ENCODE measurements at regions not wholly inside any gene's neighbourhood (a gene's known extent, or its start where the extent isn't known, plus 50 kb on each side); places are given as distances from the start of the nearest gene placed in this dataset.

GRCh38 chr4:187550256-187550950 lies 445.2 kb upstream of the ZFP42 start:
- no peaks in the 10 kb centered on the region for H3K27me3 ChIP-seq (replicated peaks in 1 of 4; ENCODE audit: control extremely low read depth in 1 of 4, control insufficient read depth in 3 of 4, insufficient read depth in 4 of 4, low read length in 3 of 4)
- H3K9ac ChIP-seq (ENCODE audit: low read length) = no peak overlapping the region
- no peak overlapping the region for H3K4me2 ChIP-seq (replicated peaks; ENCODE audit: low read depth, low read length, poor library complexity, severe bottlenecking)
- no peaks in the 10 kb centered on the region for H3K36me3 ChIP-seq (replicated peaks in 1 of 2; ENCODE audit: control extremely low read depth in 1 of 2, control insufficient read depth in 1 of 2, extremely low read depth in 1 of 2, insufficient read depth in 2 of 2, low read length in 1 of 2)
- Mint-ChIP-seq H3K4me1 (no peaks in the 10 kb centered on the region), H3K27me3 (no peaks in the 10 kb centered on the region), H3K27ac (no peak overlapping the region), H3K9me3 (ENCODE audit: insufficient read depth) (peaks cover 8% of the 10 kb centered on the region), H3K4me3 (no peak overlapping the region)
- no peak overlapping the region for H2AFZ ChIP-seq (ENCODE audit: insufficient read depth, low read depth, low read length, poor library complexity, severe bottlenecking)
- ChIA-PET CTCF (no interaction called here), POLR2A (no interaction called here)
- no peak overlapping the region for H3K27ac ChIP-seq (ENCODE audit: low read length in 2 of 2)
- 79% methylated on average over 2 of the region's 5 CpGs for WGBS (ENCODE audit: insufficient coverage)
- no peak for TF ChIP-seq EZH2 (IDR thresholded peaks at IDR 0.05; ENCODE audit: borderline replicate concordance, insufficient read depth, low read depth, low read length, poor library complexity, severe bottlenecking)
- no peak for TF ChIP-seq CTCF (IDR thresholded peaks at IDR 0.05)
- no peaks in the 10 kb centered on the region for H3K9me3 ChIP-seq (ENCODE audit: control extremely low read depth in 1 of 3, control insufficient read depth in 2 of 3, insufficient read depth in 1 of 3, low read length in 2 of 3)
- DNase-seq = no peak
- no peaks in the 10 kb centered on the region for H3K4me1 ChIP-seq (ENCODE audit: control insufficient read depth in 2 of 2, insufficient read depth in 2 of 2, low read length in 2 of 2)
- no peak for ATAC-seq (ENCODE audit: low read depth)
- intact Hi-C loops (cut with micrococcal nuclease) = no loop called here
- no peaks in the 10 kb centered on the region for H3K79me2 ChIP-seq (ENCODE audit: control insufficient read depth, insufficient read depth, low read length)
- H3K4me3 ChIP-seq (ENCODE audit: control extremely low read depth in 1 of 5, extremely low read depth in 1 of 5, insufficient read depth in 1 of 5, low read depth in 2 of 5, low read length in 4 of 5) = no peak overlapping the region
- H4K20me1 ChIP-seq (ENCODE audit: control insufficient read depth, insufficient read depth, low read length, poor library complexity, severe bottlenecking) = no peaks in the 10 kb centered on the region

- DNase-seq = no peak
- Histone ChIP-seq H3K9me3 (ENCODE audit: control extremely low read depth in 1 of 3, control insufficient read depth in 2 of 3, insufficient read depth in 1 of 3, low read length in 2 of 3) (no peaks in the 10 kb centered on the region), H3K4me1 (ENCODE audit: control insufficient read depth in 2 of 2, insufficient read depth in 2 of 2, low read length in 2 of 2) (no peaks in the 10 kb centered on the region), H3K27me3 (replicated peaks in 1 of 4; ENCODE audit: control extremely low read depth in 1 of 4, control insufficient read depth in 3 of 4, insufficient read depth in 4 of 4, low read length in 3 of 4) (no peaks in the 10 kb centered on the region), H3K9ac (ENCODE audit: low read length) (no peak overlapping the region), H2AFZ (ENCODE audit: insufficient read depth, low read depth, low read length, poor library complexity, severe bottlenecking) (no peak overlapping the region), H3K36me3 (replicated peaks in 1 of 2; ENCODE audit: control extremely low read depth in 1 of 2, control insufficient read depth in 1 of 2, extremely low read depth in 1 of 2, insufficient read depth in 2 of 2, low read length in 1 of 2) (no peaks in the 10 kb centered on the region), H3K4me3 (ENCODE audit: control extremely low read depth in 1 of 5, extremely low read depth in 1 of 5, insufficient read depth in 1 of 5, low read depth in 2 of 5, low read length in 4 of 5) (no peak overlapping the region), H3K79me2 (ENCODE audit: control insufficient read depth, insufficient read depth, low read length) (no peaks in the 10 kb centered on the region), H3K4me2 (replicated peaks; ENCODE audit: low read depth, low read length, poor library complexity, severe bottlenecking) (no peak overlapping the region), H4K20me1 (ENCODE audit: control insufficient read depth, insufficient read depth, low read length, poor library complexity, severe bottlenecking) (no peaks in the 10 kb centered on the region), H3K27ac (ENCODE audit: low read length in 2 of 2) (no peak overlapping the region)
- CTCF ChIA-PET = no interaction called here
- WGBS (ENCODE audit: insufficient coverage) = 83% methylated on average over 2 of the region's 4 CpGs
- POLR2A ChIA-PET = no interaction called here
- Mint-ChIP-seq H3K9me3 (ENCODE audit: insufficient read depth) (peaks cover 11% of the 10 kb centered on the region), H3K27ac (no peak overlapping the region), H3K27me3 (no peaks in the 10 kb centered on the region), H3K4me3 (no peak overlapping the region), H3K4me1 (no peaks in the 10 kb centered on the region)
- no peak for TF ChIP-seq CTCF (IDR thresholded peaks at IDR 0.05)
- no peak for ATAC-seq (ENCODE audit: low read depth)
- intact Hi-C loops (cut with micrococcal nuclease) = no loop called here
Measured at GRCh38 chr4:187552781-187553180, 442.8 kb upstream of the ZFP42 start.

Measured in B cell (primary cell).